Hepatic stellate cell (primary cell): ENCODE measurements at regions not wholly inside any gene's neighbourhood (a gene's known extent, or its start where the extent isn't known, plus 50 kb on each side); places are given as distances from the start of the nearest gene placed in this dataset.
A peak's percentile ranks its signal among the peaks of the same experiment; 100 is the strongest.

Experiments used
- DNase-seq: peaks from one replicate; pipeline ENCODE4 v3.0.0; 2011; ENCODE audit warnings: low spot score

GRCh38 chr2:222058819-222059445, 239.9 kb downstream of the PAX3 start:
- DNase-seq = no peak

GRCh38 chr2:222057347-222058073, 241.3 kb downstream of the PAX3 start:
- peak; percentile 11 for DNase-seq

GRCh38 chr2:222055328-222055727, 243.5 kb downstream of the PAX3 start:
- no peak for DNase-seq

DNA sequence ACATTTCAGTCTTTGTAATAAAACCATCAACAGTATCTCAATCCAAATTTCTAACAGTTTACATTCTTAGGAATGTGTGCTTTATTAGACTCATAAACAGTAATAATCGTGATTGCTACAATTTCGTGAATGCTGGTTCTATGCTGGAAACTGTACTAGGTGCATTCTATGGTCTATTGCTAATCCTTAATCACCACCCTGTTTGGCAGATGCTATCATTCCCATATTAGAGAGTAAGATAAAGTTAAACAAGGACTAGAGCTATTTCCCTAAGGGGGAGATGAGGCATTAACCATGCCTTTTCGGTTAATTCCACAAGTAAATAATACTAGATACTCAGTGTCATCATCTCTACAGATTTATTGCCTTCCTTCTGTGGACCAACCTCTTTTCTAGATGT, 244.0 kb downstream of the PAX3 start:
- DNase-seq = no peak

DNA sequence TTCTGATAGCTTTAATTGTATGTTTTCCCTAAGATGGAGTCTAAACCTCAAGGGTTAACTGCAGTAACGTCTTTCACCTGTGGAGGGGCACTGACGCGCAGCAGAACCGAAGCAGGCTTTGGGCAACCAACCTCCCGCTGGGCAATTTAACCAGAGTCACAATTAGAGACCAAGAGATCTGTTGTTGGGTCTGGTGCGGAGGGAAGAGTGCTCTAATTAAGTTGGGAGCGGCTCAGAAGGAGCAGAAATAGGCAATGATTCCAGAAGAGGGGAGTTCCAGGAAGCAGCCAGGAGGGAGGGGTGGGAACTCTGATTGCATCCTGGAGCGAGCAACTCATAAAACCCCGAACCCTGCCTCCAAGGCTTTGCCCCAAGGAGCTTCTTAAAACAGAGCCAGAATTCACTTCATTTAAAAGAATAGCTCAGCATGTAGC, 245.8 kb downstream of the PAX3 start:
- no peak for DNase-seq

- no peak for DNase-seq
Measured at GRCh38 chr2:222050981-222051380, 247.8 kb downstream of the PAX3 start.

DNA sequence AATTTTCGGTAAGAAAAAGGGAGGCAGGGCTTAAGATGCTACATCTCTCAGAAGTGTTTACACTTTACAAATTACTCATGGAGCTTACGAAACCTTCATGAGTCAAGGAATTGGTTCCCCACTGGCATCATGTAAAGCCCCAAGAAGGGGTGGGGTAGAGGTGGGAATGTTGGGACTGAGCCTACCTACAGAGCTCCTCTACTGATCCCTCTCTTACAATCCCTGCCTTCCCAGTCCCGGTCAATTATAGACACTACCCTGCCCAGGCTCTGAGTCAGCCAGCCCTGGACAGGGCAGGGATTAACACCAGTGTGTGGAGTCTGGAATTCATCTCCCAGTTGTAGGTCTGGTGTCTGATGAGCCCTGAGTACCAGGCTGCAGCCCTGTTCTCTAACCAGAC, 248.9 kb downstream of the PAX3 start:
- DNase-seq = no peak

DNA sequence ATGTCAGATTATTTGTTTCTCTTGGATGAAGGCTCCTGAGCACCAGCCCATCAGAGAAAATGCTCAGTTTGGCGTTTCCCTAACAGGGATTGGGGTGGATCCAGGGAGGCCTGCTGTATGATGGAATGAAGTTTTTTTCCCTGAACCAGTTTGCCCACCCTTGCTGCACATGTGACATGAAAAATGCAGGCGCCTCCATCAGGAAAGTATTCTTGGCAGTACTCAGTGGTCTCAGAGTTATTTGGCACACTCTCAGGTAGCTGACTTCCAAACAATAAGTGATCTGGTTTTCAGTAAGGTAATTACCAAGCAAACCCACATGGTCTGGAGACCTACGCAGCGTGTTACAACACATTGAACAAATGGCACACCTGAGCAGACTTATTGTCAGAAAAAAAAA, 254.9 kb downstream of the PAX3 start:
- DNase-seq = no peak

- DNase-seq = no peak
Measured at GRCh38 chr2:222042666-222043065, 256.1 kb downstream of the PAX3 start.

DNA sequence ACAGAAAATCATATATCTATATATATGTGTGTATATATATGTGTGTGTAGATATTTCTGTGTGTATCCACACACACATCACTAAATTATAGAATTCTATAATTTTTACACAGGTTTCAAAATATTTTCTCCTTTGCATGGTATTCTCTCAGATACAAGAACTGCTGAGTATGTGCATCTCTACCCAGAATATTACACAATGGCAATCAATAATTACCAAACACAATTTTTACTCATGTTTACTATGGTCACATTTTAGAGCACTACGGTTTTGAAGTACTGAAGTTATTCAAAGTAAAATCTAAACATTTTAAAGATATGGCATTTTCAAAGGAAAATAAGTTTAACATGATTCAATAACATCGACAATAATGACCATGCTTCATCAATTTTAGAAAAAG, 258.5 kb downstream of the PAX3 start:
- DNase-seq = no peak

- DNase-seq = no peak
Measured at GRCh38 chr2:222039821-222040220, 259.0 kb downstream of the PAX3 start.

DNA sequence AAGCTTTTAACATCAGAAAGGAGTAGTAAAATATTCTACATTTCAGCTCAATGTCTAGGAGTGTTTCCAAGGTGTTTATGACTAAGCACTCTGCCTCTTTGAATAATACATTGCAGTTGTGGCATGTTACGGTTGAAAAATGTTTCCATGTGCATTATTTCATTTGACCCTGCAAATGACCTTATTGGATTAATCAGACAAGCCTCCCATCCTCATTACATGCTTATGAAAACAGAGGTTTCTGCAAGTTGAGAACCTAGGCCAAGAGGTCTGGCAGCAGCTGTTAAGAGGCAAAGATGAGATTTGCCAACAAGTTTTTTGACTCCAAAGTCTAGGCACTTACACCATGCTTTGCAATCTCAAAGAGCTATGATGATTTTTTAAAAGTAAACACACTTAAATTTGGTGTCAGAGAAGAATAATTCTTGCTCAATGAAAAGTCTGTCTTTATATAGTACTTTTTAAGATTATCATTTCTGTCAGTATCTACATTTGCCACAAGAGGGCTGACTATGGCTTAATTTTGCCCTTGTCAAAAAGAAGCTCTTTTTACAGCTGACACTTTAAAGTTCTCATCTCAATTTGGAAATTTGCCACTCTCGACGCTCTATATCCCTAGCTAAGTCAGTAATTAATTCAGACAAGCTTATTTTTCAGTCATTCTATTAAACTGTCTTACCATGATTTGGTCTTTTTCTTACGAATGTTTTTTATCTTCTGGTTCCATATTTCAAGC, 260.6 kb downstream of the PAX3 start:
- DNase-seq = no peak

GRCh38 chr2:222037211-222037610, 261.6 kb downstream of the PAX3 start:
- no peak for DNase-seq

- DNase-seq = no peak
Measured at GRCh38 chr2:222034058-222034457, 264.7 kb downstream of the PAX3 start.

GRCh38 chr2:222033541-222033940, 265.3 kb downstream of the PAX3 start:
- no peak for DNase-seq

DNA sequence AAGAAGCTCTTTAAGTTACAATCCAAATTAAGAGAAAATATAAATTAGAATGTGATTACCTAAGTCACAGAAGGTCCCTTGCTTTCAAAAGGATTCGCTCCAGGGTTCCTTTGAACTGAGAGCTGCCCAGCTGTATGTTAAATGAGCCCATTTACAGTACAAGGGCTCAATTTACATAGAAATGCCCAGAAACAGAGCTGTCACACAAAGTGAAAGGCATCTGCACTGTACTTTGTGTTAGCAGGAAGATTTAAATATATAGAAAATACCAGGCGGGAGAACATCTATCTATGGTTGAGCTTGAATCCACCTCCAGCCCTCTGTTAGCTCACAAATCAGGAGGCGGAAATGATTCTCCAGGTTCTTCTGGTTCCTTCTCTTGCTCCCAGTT, 272.9 kb downstream of the PAX3 start:
- no peak for DNase-seq

GRCh38 chr2:222024932-222025880, 273.6 kb downstream of the PAX3 start:
- peak; percentile 4 for DNase-seq

DNA sequence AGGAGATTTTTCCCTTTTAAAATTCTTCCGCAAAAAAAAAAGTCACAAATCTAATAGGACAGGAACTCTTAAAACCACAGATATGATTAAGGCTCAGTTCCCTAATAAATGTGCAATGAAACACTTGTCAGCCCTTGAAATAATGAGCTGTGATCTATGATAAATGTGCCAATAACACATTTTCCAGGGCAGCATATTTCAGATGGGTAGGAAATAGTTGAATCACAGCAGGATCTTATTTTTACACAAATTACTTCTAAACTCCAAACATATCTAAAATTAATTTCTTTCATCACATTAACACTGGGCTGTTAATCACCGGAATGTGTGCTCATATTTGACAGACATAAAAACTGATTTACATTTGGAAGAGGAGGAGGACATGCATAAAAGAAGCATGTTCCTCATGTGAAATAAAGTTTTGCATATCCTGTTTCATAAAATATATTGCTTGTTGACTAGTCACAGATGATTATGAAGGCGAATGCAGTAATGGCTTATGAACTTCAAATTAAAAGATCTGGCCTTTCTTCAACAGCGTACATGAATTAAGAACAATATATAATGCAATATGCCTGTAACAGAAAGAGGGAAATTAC, 281.4 kb downstream of the PAX3 start:
- DNase-seq = no peak

- no peak for DNase-seq
Measured at GRCh38 chr2:222013889-222014288, 284.9 kb downstream of the PAX3 start.

DNA sequence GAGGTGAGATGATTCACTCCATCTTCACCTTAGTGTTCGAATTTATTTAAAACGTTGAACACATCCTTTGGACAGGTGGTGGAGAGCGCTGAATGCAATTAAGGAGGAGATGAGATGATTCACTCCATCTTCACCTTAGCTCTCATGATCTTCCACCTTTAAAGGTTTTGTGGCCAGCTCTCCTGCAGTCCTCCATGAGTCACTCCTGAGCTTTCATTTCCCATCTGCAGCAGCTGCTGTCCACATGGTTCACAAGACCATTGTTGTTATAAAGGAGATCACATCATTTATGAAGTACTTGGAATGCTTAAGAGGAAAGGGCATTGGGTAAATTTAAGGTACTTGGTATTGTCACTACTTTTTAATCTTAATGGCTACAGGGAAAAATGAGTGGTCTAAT, 298.5 kb downstream of the PAX3 start:
- no peak for DNase-seq

DNA sequence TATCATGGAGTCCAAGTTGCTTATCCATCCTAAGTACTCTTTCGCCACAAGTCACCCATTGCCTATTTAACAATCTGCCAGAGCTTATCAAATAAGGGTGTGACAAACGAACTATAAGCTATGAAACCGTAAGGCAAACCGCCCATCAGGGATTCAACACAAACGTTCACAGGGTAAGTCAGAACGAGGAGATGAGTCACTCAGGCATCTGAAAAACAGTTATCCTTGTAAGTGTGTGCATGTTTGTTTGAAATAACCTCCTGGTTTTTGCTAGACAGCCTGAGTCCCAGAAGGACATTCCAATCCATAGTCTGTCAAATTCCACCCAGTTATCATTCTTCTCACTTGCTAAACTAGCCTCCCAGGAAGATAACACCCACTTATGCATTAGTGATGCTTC, 299.1 kb downstream of the PAX3 start:
- no peak for DNase-seq

- no peak for DNase-seq
Measured at GRCh38 chr2:221999166-221999565, 299.6 kb downstream of the PAX3 start.
